ENCODE measurements at regions not wholly inside any gene's neighbourhood (a gene's known extent, or its start where the extent isn't known, plus 50 kb on each side); places are given as distances from the start of the nearest gene placed in this dataset.

DNA sequence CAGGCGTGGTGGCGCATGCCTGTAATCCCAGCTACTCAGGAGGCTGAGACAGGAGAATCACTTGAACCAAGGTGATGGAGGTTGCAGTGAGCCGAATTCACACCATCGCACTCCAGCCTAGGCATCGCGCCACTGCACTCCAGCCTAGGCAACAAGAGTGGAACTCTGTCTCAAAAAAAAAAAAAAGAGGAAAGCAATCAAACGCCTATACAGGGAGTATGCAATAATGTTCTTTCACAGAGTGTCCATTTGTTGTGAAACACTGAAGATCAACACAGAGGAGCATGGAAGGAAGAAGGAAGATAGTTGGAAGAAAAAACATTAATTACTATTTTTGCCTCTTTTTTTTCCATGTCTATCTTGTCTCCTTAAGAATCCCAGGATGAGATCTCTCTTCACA is 113.4 kb downstream of the FBXO8 start:
- TF ChIP-seq, protein P1, sequence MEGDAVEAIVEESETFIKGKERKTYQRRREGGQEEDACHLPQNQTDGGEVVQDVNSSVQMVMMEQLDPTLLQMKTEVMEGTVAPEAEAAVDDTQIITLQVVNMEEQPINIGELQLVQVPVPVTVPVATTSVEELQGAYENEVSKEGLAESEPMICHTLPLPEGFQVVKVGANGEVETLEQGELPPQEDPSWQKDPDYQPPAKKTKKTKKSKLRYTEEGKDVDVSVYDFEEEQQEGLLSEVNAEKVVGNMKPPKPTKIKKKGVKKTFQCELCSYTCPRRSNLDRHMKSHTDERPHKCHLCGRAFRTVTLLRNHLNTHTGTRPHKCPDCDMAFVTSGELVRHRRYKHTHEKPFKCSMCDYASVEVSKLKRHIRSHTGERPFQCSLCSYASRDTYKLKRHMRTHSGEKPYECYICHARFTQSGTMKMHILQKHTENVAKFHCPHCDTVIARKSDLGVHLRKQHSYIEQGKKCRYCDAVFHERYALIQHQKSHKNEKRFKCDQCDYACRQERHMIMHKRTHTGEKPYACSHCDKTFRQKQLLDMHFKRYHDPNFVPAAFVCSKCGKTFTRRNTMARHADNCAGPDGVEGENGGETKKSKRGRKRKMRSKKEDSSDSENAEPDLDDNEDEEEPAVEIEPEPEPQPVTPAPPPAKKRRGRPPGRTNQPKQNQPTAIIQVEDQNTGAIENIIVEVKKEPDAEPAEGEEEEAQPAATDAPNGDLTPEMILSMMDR (conservative IDR thresholded peaks at IDR 0.05; ENCODE audit: low read length) = no peak
- no peaks in the 10 kb centered on the region for H3K4me1 ChIP-seq (ENCODE audit: insufficient read depth, low read length, poor library complexity, severe bottlenecking)
- no peaks in the 10 kb centered on the region for H3F3A ChIP-seq (ENCODE audit: low read depth)
- no peaks in the 10 kb centered on the region for H3K9me2 ChIP-seq (replicated peaks; ENCODE audit: low read depth, low read length)
- H2AFZ ChIP-seq (ENCODE audit: low read length) = no peak overlapping the region
- H3K27me3 ChIP-seq (ENCODE audit: insufficient read depth, low read length, poor library complexity, severe bottlenecking) = no peaks in the 10 kb centered on the region
- no peaks in the 10 kb centered on the region for H3K79me2 ChIP-seq (ENCODE audit: insufficient read depth, low read length)
- no peak overlapping the region for H3K4me2 ChIP-seq (ENCODE audit: low read depth, low read length, poor library complexity, severe bottlenecking)
- H3K9me3 ChIP-seq (ENCODE audit: insufficient read depth, low read depth, low read length) = no peaks in the 10 kb centered on the region
- H3K9ac ChIP-seq (ENCODE audit: low read depth, low read length, poor library complexity, severe bottlenecking) = no peak overlapping the region
- no peaks in the 10 kb centered on the region for H4K20me1 ChIP-seq (ENCODE audit: insufficient read depth, low read length, poor library complexity, severe bottlenecking)
- H3K4me3 ChIP-seq (ENCODE audit: low read length, poor library complexity, severe bottlenecking) = no peak overlapping the region
- H3K36me3 ChIP-seq (ENCODE audit: insufficient read depth, low read length) = no peaks in the 10 kb centered on the region

DNA sequence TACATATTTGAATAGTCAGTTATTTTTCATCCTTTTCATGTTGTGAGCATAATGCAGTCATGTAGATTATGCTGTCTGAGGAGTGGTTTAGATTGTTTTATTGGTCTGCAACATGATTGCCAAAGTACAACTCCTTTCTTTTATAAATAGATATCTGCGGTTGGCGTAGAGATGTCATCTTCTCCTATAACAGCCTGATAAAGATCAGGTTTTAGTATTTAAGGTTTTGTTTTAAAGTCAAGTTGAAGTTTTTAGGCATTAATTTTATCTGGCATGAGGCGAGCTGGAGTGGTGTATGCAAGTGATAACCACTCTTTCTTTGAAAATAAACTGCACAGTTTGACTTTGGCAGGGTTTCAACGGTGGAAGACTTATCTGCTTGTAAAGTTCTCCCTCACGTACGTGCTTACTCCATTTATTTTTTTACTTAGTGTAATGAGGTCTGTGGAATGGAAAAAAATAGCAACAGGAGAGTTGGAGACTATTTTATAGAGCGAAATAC is 126.3 kb downstream of the FBXO8 start:
- Histone ChIP-seq H3K36me3 (ENCODE audit: insufficient read depth, low read length) (no peaks in the 10 kb centered on the region), H3K9me2 (replicated peaks; ENCODE audit: low read depth, low read length) (no peaks in the 10 kb centered on the region), H2AFZ (ENCODE audit: low read length) (0 out of 2 replicates have a peak overlapping the region, but pooled peaks have one; percentile 16), H4K20me1 (ENCODE audit: insufficient read depth, low read length, poor library complexity, severe bottlenecking) (no peaks in the 10 kb centered on the region), H3F3A (ENCODE audit: low read depth) (no peaks in the 10 kb centered on the region), H3K4me1 (ENCODE audit: insufficient read depth, low read length, poor library complexity, severe bottlenecking) (no peaks in the 10 kb centered on the region), H3K27me3 (ENCODE audit: insufficient read depth, low read length, poor library complexity, severe bottlenecking) (no peaks in the 10 kb centered on the region), H3K4me3 (ENCODE audit: low read length, poor library complexity, severe bottlenecking) (no peak overlapping the region), H3K9me3 (ENCODE audit: insufficient read depth, low read depth, low read length) (no peaks in the 10 kb centered on the region), H3K79me2 (ENCODE audit: insufficient read depth, low read length) (no peaks in the 10 kb centered on the region), H3K9ac (ENCODE audit: low read depth, low read length, poor library complexity, severe bottlenecking) (no peak overlapping the region), H3K4me2 (ENCODE audit: low read depth, low read length, poor library complexity, severe bottlenecking) (no peak overlapping the region)
- no peak for TF ChIP-seq EZH2phosphoT487 (IDR thresholded peaks at IDR 0.05; ENCODE audit: borderline replicate concordance)
- TF ChIP-seq, protein P1 (conservative IDR thresholded peaks at IDR 0.05; ENCODE audit: low read length) = no peak

DNA sequence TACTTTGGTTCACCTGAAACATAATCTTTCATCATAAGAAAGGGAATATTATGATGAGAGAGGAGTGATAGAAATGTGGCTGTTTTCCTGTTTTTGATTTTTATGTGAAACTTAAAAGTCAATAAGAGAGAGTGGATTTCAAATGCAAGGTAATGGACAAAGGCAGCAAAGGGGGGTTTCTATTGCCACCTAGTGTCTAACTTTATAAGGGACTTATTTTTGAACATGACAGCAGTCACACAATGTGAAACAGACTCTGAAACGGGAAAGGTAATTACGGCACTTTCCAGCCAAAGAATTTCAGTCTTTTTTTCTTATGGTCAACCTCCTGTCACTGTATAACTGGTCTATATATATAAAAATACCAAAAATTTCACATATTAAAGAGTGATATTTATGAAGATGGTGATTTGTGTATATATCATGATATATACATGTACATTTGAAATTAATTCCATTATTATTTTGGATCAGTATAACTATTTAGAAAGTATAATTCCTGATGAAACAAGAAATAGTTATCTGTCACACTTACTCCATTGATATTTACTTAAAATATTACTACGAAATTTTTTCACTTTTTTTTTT is 127.1 kb downstream of the FBXO8 start:
- no peak overlapping the region for H3K9ac ChIP-seq (ENCODE audit: low read depth, low read length, poor library complexity, severe bottlenecking)
- no peaks in the 10 kb centered on the region for H3K4me1 ChIP-seq (ENCODE audit: insufficient read depth, low read length, poor library complexity, severe bottlenecking)
- peak overlapping the region; percentile 31 for H3K4me2 ChIP-seq (ENCODE audit: low read depth, low read length, poor library complexity, severe bottlenecking)
- no peaks in the 10 kb centered on the region for H3F3A ChIP-seq (ENCODE audit: low read depth)
- H3K9me2 ChIP-seq (replicated peaks; ENCODE audit: low read depth, low read length) = no peaks in the 10 kb centered on the region
- H4K20me1 ChIP-seq (ENCODE audit: insufficient read depth, low read length, poor library complexity, severe bottlenecking) = no peaks in the 10 kb centered on the region
- no peaks in the 10 kb centered on the region for H3K36me3 ChIP-seq (ENCODE audit: insufficient read depth, low read length)
- 0 out of 2 replicates have a peak overlapping the region, but pooled peaks have one; percentile 16 for H2AFZ ChIP-seq (ENCODE audit: low read length)
- no peak for TF ChIP-seq EZH2phosphoT487 (IDR thresholded peaks at IDR 0.05; ENCODE audit: borderline replicate concordance)
- TF ChIP-seq, protein P1 (conservative IDR thresholded peaks at IDR 0.05; ENCODE audit: low read length) = peak; percentile 80
- peak overlapping the region; percentile 5 for H3K4me3 ChIP-seq (ENCODE audit: low read length, poor library complexity, severe bottlenecking)
- no peaks in the 10 kb centered on the region for H3K79me2 ChIP-seq (ENCODE audit: insufficient read depth, low read length)
- H3K9me3 ChIP-seq (ENCODE audit: insufficient read depth, low read depth, low read length) = no peaks in the 10 kb centered on the region
- H3K27me3 ChIP-seq (ENCODE audit: insufficient read depth, low read length, poor library complexity, severe bottlenecking) = no peaks in the 10 kb centered on the region

Measured in Loucy (cell line).